ENCODE measurements at regions not wholly inside any gene's neighbourhood (a gene's known extent, or its start where the extent isn't known, plus 50 kb on each side); places are given as distances from the start of the nearest gene placed in this dataset.

- DNase-seq: no peak
These were observed 368.1 kb downstream of the RPS24 start for GRCh38 chr10:78401624-78402367.

GRCh38 chr10:78402591-78402990 lies 368.9 kb downstream of the RPS24 start:
- DNase-seq: no peak

- DNase-seq: no peak
These were observed 370.1 kb downstream of the RPS24 start for GRCh38 chr10:78403781-78404180.

GRCh38 chr10:78404296-78404695 lies 370.6 kb downstream of the RPS24 start:
- no peak for DNase-seq

- no peak for DNase-seq
These were observed 371.6 kb downstream of the RPS24 start for GRCh38 chr10:78405231-78405630.

- DNase-seq: no peak
These were observed 372.1 kb downstream of the RPS24 start for GRCh38 chr10:78405736-78406135.

GRCh38 chr10:78406648-78407008 lies 373.0 kb downstream of the RPS24 start:
- no peak for DNase-seq

GRCh38 chr10:78407009-78407711 lies 373.5 kb downstream of the RPS24 start:
- no peak for DNase-seq

- no peak for DNase-seq
These were observed 374.3 kb downstream of the RPS24 start for GRCh38 chr10:78407966-78408365.

- no peak for DNase-seq
These were observed 375.2 kb downstream of the RPS24 start for GRCh38 chr10:78408671-78409472.

- DNase-seq: no peak
These were observed 376.6 kb downstream of the RPS24 start for GRCh38 chr10:78410046-78410965.

GRCh38 chr10:78411716-78412115 lies 378.1 kb downstream of the RPS24 start:
- no peak for DNase-seq

- DNase-seq: no peak
These were observed 378.9 kb downstream of the RPS24 start for GRCh38 chr10:78412605-78413004.

GRCh38 chr10:78413076-78414055 lies 379.7 kb downstream of the RPS24 start:
- DNase-seq: no peak

- no peak for DNase-seq
These were observed 380.7 kb downstream of the RPS24 start for GRCh38 chr10:78414380-78414779.

GRCh38 chr10:78415111-78415510 lies 381.4 kb downstream of the RPS24 start:
- no peak for DNase-seq

GRCh38 chr10:78416031-78417011 lies 382.7 kb downstream of the RPS24 start:
- DNase-seq: no peak

GRCh38 chr10:78417425-78418370 lies 384.0 kb downstream of the RPS24 start:
- DNase-seq: no peak
